GM19463 (cell line): ENCODE measurements at regions not wholly inside any gene's neighbourhood (a gene's known extent, or its start where the extent isn't known, plus 50 kb on each side); places are given as distances from the start of the nearest gene placed in this dataset.

ENCODE experiments used
- ATAC-seq: cut with Tn5 transposase; IDR thresholded peaks from one replicate; pipeline ENCODE4 v1.9.1; 2021; ENCODE audit warnings: mild to moderate bottlenecking, moderate library complexity; ENCODE audit not compliant: unreplicated experiment

DNA sequence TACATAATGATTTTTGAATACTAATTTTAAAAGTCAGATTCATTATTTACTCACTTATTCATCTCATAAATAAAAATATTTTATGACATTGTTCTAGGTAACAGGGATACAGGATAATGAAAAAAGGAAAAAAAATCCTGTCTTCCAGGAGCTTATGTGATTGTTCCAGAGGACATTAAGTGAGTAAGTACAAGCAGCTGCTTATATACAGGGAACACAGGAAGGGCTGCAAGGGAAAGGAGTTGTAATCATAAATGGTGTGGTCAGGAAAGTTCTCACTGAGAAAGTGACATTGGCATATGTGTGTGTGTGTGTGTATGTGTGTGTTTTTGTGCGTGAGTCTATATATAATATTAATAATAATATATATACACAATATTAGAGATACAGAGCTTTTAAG lies 121.8 kb downstream of the HAO1 start:
- no peak for ATAC-seq

DNA sequence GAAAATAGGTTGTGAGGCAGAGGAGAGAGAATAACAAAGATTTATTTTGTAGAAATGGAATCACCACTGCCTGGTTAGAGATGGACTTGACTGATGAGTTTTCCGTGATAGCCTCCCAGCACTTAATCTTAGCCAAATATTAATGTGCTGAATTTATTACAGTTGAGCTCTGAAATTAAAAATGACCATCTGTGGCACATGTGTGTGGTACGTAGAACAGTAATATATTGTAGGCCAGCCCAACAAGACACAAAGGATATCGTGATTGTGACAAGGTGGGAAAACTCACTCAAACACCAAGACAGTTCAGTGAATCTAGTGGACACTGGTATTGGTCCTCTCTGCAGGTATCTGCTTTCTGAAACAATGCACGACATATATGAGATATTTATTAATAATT lies 119.4 kb downstream of the HAO1 start:
- no peak for ATAC-seq

DNA sequence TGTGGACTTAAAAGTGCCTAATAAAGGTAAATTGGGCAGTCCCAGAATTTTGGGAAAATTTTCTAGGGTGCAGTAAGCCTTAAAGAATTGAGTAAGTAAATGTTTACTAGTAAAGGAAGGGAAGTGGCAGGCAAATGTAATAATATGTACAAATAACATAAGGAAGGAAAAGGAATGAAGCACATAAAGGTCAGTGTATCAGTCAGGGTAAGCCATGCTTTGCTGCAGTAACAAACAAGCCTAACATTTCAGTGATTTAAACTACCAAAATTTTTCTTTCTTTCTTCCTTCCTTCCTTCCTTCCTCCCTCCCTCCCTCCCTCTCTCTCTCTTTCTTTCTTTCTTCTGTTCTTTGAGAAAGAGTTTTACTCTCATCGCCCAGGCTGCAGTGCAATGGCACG lies 117.5 kb downstream of the HAO1 start:
- no peak for ATAC-seq

DNA sequence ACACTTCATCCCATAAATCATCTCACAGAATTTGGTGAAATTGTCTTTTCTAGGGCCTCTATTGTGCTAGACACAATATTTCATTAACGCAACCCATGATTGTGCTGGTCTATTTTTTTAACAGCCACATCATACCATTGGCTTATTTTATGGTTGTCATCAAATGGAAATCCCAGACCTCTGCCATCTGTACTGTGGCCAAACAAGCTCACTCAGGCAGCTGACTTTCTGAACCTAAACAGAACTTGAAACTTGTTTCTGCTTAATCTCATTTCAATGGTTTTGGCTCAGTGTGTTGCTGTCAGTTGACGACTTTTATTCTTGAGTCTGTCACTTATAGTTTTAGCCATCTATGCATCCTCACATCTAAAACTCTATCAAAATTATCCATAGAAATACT lies 111.8 kb downstream of the HAO1 start:
- no peak for ATAC-seq

DNA sequence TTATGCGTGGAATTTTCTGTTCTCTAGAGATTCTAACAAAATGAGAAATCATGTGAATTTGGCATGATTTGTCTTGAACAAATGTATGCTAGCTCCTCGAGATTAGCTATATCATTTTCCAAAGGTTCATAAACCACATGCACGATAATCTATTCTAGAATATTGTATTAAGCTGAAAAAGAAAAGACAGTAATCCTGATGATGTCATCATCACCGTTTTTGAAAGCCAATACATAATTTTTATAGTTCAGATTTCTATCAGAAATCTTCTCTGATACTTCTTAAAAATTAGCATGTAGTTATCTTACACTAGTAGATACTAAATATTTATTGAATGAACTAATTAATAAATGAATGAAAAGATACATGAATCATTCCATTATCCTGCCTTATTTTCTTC lies 111.2 kb downstream of the HAO1 start:
- ATAC-seq = no peak

DNA sequence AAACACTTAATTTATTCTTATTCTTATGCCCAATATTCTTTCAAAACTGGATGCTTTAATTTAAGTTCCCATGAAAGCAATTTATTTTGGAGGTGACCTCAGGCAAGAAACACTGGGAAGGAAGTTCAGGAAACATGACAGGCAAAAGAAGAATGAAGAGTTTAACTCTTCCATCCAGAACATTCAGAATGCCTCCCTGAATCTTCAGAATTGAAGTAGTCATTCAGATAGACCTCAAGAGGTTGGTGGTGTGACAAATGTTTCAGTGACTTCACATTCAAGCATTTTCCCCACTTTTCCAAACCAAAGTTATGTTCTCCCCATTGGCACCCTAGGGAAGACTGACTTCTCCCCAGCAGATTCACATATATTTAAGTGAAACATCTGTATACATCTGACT lies 110.5 kb downstream of the HAO1 start:
- ATAC-seq = no peak
